Hepatocyte (in vitro differentiated cells): ENCODE measurements at regions not wholly inside any gene's neighbourhood (a gene's known extent, or its start where the extent isn't known, plus 50 kb on each side); places are given as distances from the start of the nearest gene placed in this dataset.

Experiments
- CTCF ChIP-seq: fragments of 200-600 bp; sonication (generic); IDR thresholded peaks from 2 replicates; pipeline ENCODE4 v1.5.1; 2016; ENCODE audit warnings: antibody characterized with exemption, mild to moderate bottlenecking; ENCODE audit not compliant: poor library complexity
- EZH2 ChIP-seq: fragments of 200-600 bp; sonication (generic); IDR thresholded peaks from 2 replicates; pipeline ENCODE4 v1.6.1; 2016; ENCODE audit warnings: antibody characterized with exemption, mild to moderate bottlenecking, borderline replicate concordance
- EZH2phosphoT487 ChIP-seq: fragments of 200-600 bp; sonication (generic); IDR thresholded peaks from one replicate; pipeline ENCODE4 v1.6.1; 2018; ENCODE audit warnings: antibody characterized with exemption, mild to moderate bottlenecking, low read depth, moderate library complexity; ENCODE audit not compliant: unreplicated experiment, severe bottlenecking

- TF ChIP-seq CTCF (no peak), EZH2 (no peak), EZH2phosphoT487 (no peak)
Measured at GRCh38 chr4:19539201-19539600, 712.5 kb upstream of the SLIT2 start.
